Fibroblast of lung (primary cell): ENCODE measurements at regions not wholly inside any gene's neighbourhood (a gene's known extent, or its start where the extent isn't known, plus 50 kb on each side); places are given as distances from the start of the nearest gene placed in this dataset.
A peak's percentile ranks its signal among the peaks of the same experiment; 100 is the strongest.

Experiments
- DNase-seq, 2 donors: peaks; one replicate each; pipeline versions ENCODE4 v3.0.0 to v3.0.0-alpha.2; 2010; ENCODE audit warnings: low read depth in 2 of 2
- H2AFZ ChIP-seq: 2 replicates; pipeline ENCODE4 v1.5.1; 2012; ENCODE audit warnings: low read length, control low read depth, inconsistent platforms
- H3K27ac ChIP-seq: 2 replicates; pipeline ENCODE4 v1.5.1; 2011; ENCODE audit warnings: low read length, control low read depth; ENCODE audit not compliant: insufficient read depth
- H3K27me3 ChIP-seq: 2 replicates; pipeline ENCODE4 v1.5.1; 2011; ENCODE audit warnings: mild to moderate bottlenecking, low read length; ENCODE audit not compliant: control insufficient read depth, insufficient read depth
- H3K36me3 ChIP-seq: 2 replicates; pipeline ENCODE4 v1.5.1; 2011; ENCODE audit warnings: low read length; ENCODE audit not compliant: control insufficient read depth, insufficient read depth
- H3K4me1 ChIP-seq: 2 replicates; pipeline ENCODE4 v1.5.1; 2011; ENCODE audit warnings: low read length; ENCODE audit not compliant: control insufficient read depth, insufficient read depth; ENCODE audit errors: extremely low read depth
- H3K4me2 ChIP-seq: 2 replicates; pipeline ENCODE4 v1.5.1; 2011; ENCODE audit warnings: low read length, control low read depth; ENCODE audit not compliant: insufficient read depth; ENCODE audit errors: extremely low read depth
- H3K4me3 ChIP-seq, 4 experiments: fragments of 200-600 bp in 1 of 4; sonication (generic) in 1 of 4; replicated peaks in 1 of 4; 2 replicates each; pipeline ENCODE4 v1.5.1; 2011 to 2016; ENCODE audit warnings: low read length in 4 of 4, low read depth in 3 of 4, mild to moderate bottlenecking in 3 of 4, control low read depth in 2 of 4, inconsistent platforms in 1 of 4, mixed read lengths in 1 of 4; ENCODE audit not compliant: insufficient read depth in 1 of 4; ENCODE audit errors: control extremely low read depth in 1 of 4
- H3K79me2 ChIP-seq: 2 replicates; pipeline ENCODE4 v1.5.1; 2012; ENCODE audit warnings: mild to moderate bottlenecking, low read length, inconsistent platforms; ENCODE audit not compliant: control insufficient read depth, insufficient read depth
- H3K9ac ChIP-seq: 2 replicates; pipeline ENCODE4 v1.5.1; 2011; ENCODE audit warnings: mild to moderate bottlenecking, low read length, control low read depth; ENCODE audit not compliant: insufficient read depth
- H3K9me3 ChIP-seq: 2 replicates; pipeline ENCODE4 v1.5.1; 2012; ENCODE audit warnings: low read depth, low read length; ENCODE audit not compliant: control insufficient read depth, insufficient read depth
- H4K20me1 ChIP-seq: 2 replicates; pipeline ENCODE4 v1.5.1; 2011; ENCODE audit warnings: low read length; ENCODE audit not compliant: control insufficient read depth, insufficient read depth; ENCODE audit errors: extremely low read depth
- EZH2 ChIP-seq: IDR thresholded peaks from 2 replicates; pipeline ENCODE4 v1.5.1; 2012; ENCODE audit warnings: low read length, control low read depth, mild to moderate bottlenecking; ENCODE audit errors: missing control alignments
- TF ChIP-seq, protein P1 (sequence below), 2 donors: IDR thresholded peaks in 1 of 2; conservative IDR thresholded peaks in 1 of 2; 1 replicate in 1 of 2; 2 replicates in 1 of 2; pipeline ENCODE4 v1.5.1; 2011 to 2012; ENCODE audit warnings: low read length in 2 of 2, control low read depth in 1 of 2, inconsistent platforms in 1 of 2, low read depth in 1 of 2, mild to moderate bottlenecking in 1 of 2

DNA sequence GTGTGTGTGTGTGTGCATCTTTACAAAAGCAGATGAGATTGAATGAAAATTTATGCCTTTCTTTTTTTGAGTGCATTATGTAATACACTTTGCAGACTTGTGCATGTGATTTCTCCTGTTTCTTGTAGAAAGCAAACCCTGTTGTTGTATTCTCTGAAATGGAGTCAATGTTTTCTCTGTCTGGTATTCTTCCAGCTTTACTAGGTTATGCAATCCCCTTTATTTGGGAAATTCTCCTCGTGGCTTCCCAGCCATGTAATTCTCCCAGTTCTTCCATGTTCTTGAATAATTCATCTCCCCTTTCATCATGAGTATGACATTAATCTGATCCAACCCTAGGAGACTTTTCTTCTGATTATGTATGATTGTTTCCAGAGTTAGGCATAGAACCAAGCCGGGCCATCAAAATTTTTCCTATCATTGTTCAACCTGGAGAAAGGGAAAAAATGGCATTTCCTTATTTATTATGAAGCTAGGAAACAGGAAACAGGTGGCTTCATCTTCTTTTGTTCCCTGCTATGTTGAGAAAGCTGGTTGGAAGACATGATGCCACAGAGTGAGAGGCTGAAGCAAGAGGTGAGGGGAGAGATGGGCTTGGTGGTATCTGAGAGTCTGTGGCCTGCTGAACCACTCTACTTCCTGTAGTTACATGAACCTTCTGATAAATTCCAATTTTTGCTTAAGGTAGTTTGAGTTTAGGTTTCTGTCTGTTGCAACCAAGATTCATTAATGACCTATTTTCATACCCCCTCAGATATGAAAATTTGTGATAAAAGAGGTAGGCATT, 68.8 kb downstream of the PRL start:
- no peaks in the 10 kb centered on the region for H3K36me3 ChIP-seq
- H3K9me3 ChIP-seq = no peaks in the 10 kb centered on the region
- no peak overlapping the region for H3K4me3 ChIP-seq
- no peaks in the 10 kb centered on the region for H4K20me1 ChIP-seq
- no peak for TF ChIP-seq EZH2
- TF ChIP-seq, protein P1, sequence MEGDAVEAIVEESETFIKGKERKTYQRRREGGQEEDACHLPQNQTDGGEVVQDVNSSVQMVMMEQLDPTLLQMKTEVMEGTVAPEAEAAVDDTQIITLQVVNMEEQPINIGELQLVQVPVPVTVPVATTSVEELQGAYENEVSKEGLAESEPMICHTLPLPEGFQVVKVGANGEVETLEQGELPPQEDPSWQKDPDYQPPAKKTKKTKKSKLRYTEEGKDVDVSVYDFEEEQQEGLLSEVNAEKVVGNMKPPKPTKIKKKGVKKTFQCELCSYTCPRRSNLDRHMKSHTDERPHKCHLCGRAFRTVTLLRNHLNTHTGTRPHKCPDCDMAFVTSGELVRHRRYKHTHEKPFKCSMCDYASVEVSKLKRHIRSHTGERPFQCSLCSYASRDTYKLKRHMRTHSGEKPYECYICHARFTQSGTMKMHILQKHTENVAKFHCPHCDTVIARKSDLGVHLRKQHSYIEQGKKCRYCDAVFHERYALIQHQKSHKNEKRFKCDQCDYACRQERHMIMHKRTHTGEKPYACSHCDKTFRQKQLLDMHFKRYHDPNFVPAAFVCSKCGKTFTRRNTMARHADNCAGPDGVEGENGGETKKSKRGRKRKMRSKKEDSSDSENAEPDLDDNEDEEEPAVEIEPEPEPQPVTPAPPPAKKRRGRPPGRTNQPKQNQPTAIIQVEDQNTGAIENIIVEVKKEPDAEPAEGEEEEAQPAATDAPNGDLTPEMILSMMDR (conservative IDR thresholded peaks at IDR 0.05 in 1 of 2, IDR thresholded peaks at IDR 0.05 in 1 of 2; ENCODE audit: low read depth in 1 of 2, low read length in 2 of 2) = no peak
- H3K4me2 ChIP-seq = no peak overlapping the region
- peak in 1 of 2 donors; percentile 9 for DNase-seq
- H2AFZ ChIP-seq = no peak overlapping the region
- no peaks in the 10 kb centered on the region for H3K27me3 ChIP-seq
- no peak overlapping the region for H3K9ac ChIP-seq
- no peaks in the 10 kb centered on the region for H3K4me1 ChIP-seq
- H3K79me2 ChIP-seq = no peaks in the 10 kb centered on the region
- H3K27ac ChIP-seq = no peak overlapping the region

DNA sequence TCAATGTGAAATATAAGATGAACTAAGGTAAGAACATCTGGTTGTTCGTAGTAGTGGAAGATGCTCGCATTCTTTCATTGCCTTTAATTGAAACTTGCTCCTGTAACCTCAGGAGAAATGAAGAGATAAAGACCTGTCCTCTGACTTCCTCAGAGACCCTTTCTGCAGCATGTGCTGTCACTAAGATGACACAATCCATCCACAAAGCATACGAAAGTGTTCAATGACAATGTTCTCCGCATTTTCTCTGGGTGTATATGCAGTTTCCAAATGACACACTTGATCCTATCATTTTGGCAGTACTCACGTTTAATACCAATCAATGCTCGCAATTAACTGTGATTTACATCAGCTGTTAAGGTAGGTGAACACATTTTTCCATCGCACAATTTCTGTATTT, 65.8 kb downstream of the PRL start:
- Histone ChIP-seq H3K79me2 (no peaks in the 10 kb centered on the region), H3K4me1 (no peaks in the 10 kb centered on the region), H3K4me3 (no peak overlapping the region), H3K9me3 (no peaks in the 10 kb centered on the region), H3K27ac (no peak overlapping the region), H3K27me3 (no peaks in the 10 kb centered on the region), H4K20me1 (no peaks in the 10 kb centered on the region), H3K9ac (no peak overlapping the region), H2AFZ (no peak overlapping the region), H3K36me3 (no peaks in the 10 kb centered on the region), H3K4me2 (no peak overlapping the region)
- TF ChIP-seq EZH2 = no peak
- TF ChIP-seq, protein P1 (conservative IDR thresholded peaks at IDR 0.05 in 1 of 2, IDR thresholded peaks at IDR 0.05 in 1 of 2; ENCODE audit: low read depth in 1 of 2, low read length in 2 of 2) = no peak
- DNase-seq = no peak

DNA sequence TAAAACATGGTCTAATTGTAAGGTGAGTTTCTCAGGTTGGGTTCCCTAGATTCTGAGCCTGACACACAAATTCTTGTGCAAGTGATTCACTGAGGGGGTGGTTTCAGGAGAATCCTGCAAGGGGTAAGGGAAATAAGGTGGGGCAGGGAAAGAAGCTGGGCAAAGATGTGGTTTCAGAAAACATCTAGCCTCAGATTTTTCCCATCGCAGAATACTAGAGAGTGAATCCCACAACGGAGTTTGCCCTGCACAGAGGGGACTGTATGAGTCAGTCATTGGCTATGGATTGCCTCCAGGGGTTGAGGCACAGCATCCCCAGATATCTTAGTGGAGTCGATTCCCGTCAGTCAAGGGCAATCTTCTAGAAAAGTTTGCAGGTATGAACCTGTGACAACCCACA, 65.2 kb downstream of the PRL start:
- Histone ChIP-seq H3K79me2 (no peaks in the 10 kb centered on the region), H3K9ac (no peak overlapping the region), H2AFZ (no peak overlapping the region), H3K4me3 (no peak overlapping the region), H4K20me1 (no peaks in the 10 kb centered on the region), H3K9me3 (no peaks in the 10 kb centered on the region), H3K36me3 (no peaks in the 10 kb centered on the region), H3K4me1 (peaks cover 2% of the 10 kb centered on the region), H3K4me2 (no peak overlapping the region), H3K27me3 (no peaks in the 10 kb centered on the region), H3K27ac (no peak overlapping the region)
- no peak for TF ChIP-seq EZH2
- TF ChIP-seq, protein P1 (conservative IDR thresholded peaks at IDR 0.05 in 1 of 2, IDR thresholded peaks at IDR 0.05 in 1 of 2; ENCODE audit: low read depth in 1 of 2, low read length in 2 of 2) = no peak
- DNase-seq = peak in 1 of 2 donors; percentile 88
